Pons (tissue), 1 donor: ENCODE measurements at regions not wholly inside any gene's neighbourhood (a gene's known extent, or its start where the extent isn't known, plus 50 kb on each side); places are given as distances from the start of the nearest gene placed in this dataset.

Experiments used
- DNase-seq: peaks from one replicate; pipeline ENCODE4 v3.0.0-alpha.2; 2016; ENCODE audit warnings: low spot score

GRCh38 chr4:22019676-22020075, 71.1 kb upstream of the KCNIP4 start:
- no peak for DNase-seq

- no peak for DNase-seq
Measured at GRCh38 chr4:22014222-22014741, 65.7 kb upstream of the KCNIP4 start.

- no peak for DNase-seq
Measured at GRCh38 chr4:22003878-22004277, 55.3 kb upstream of the KCNIP4 start.
